Fibroblast of villous mesenchyme (primary cell): ENCODE measurements at regions not wholly inside any gene's neighbourhood (a gene's known extent, or its start where the extent isn't known, plus 50 kb on each side); places are given as distances from the start of the nearest gene placed in this dataset.

Experiments used
- DNase-seq: peaks from one replicate; pipeline ENCODE4 v3.0.0-alpha.2; 2010; ENCODE audit warnings: low read depth
- H3K4me3 ChIP-seq: 2 replicates; pipeline ENCODE4 v1.5.1; 2011; ENCODE audit warnings: low read depth, mild to moderate bottlenecking, low read length
- CTCF ChIP-seq: IDR thresholded peaks from 2 replicates; pipeline ENCODE4 v1.5.1; 2012; ENCODE audit warnings: low read depth, mild to moderate bottlenecking, low read length; ENCODE audit not compliant: insufficient read depth

- no peak for TF ChIP-seq CTCF
- no peak for DNase-seq
- H3K4me3 ChIP-seq = no peak overlapping the region
Measured at GRCh38 chr6:21886542-21887151, 293.1 kb downstream of the SOX4 start.

GRCh38 chr6:21887231-21888185, 294.0 kb downstream of the SOX4 start:
- H3K4me3 ChIP-seq = no peak overlapping the region
- TF ChIP-seq CTCF = no peak
- no peak for DNase-seq

GRCh38 chr6:21891080-21891479, 297.5 kb downstream of the SOX4 start:
- H3K4me3 ChIP-seq = no peak overlapping the region
- no peak for DNase-seq
- TF ChIP-seq CTCF = no peak

- DNase-seq = no peak
- TF ChIP-seq CTCF = no peak
- no peak overlapping the region for H3K4me3 ChIP-seq
Measured at GRCh38 chr6:21893793-21894192, 300.2 kb downstream of the SOX4 start.

- H3K4me3 ChIP-seq = no peak overlapping the region
- no peak for TF ChIP-seq CTCF
- DNase-seq = peak; percentile 37
Measured at GRCh38 chr6:21895555-21895954, 302.0 kb downstream of the SOX4 start.

- no peak overlapping the region for H3K4me3 ChIP-seq
- DNase-seq = peak; percentile 24
- no peak for TF ChIP-seq CTCF
Measured at GRCh38 chr6:21898107-21898796, 304.7 kb downstream of the SOX4 start.
